H1 (cell line): ENCODE measurements at regions not wholly inside any gene's neighbourhood (a gene's known extent, or its start where the extent isn't known, plus 50 kb on each side); places are given as distances from the start of the nearest gene placed in this dataset.

Source experiments
- CTCF ChIP-seq, 3 experiments: IDR thresholded peaks; 1 replicate in 2 of 3; 2 replicates in 1 of 3; pipeline versions ENCODE4 v1.5.1 to v1.6.1; 2011; ENCODE audit warnings: low read length in 3 of 3, mild to moderate bottlenecking in 3 of 3, inconsistent platforms in 2 of 3, low read depth in 1 of 3, moderate library complexity in 1 of 3; ENCODE audit not compliant: insufficient read depth in 1 of 3; ENCODE audit errors: control extremely low read depth in 1 of 3
- EP300 ChIP-seq, 2 experiments: IDR thresholded peaks; 1 replicate in 1 of 2; 2 replicates in 1 of 2; pipeline ENCODE4 v1.6.1; 2011 to 2012; ENCODE audit warnings: low read depth in 2 of 2, low read length in 2 of 2, mild to moderate bottlenecking in 2 of 2, borderline replicate concordance in 1 of 2, inconsistent platforms in 1 of 2, moderate library complexity in 1 of 2
- RFX5 ChIP-seq: IDR thresholded peaks from 2 replicates; pipeline ENCODE4 v1.6.1; 2011; ENCODE audit warnings: low read depth, low read length, improper control_type of control experiment, borderline replicate concordance
- TAF1 ChIP-seq: IDR thresholded peaks from 2 replicates; pipeline ENCODE4 v1.6.1; 2011; ENCODE audit warnings: mild to moderate bottlenecking, low read depth, low read length
- USF2 ChIP-seq: IDR thresholded peaks from 2 replicates; pipeline ENCODE4 v1.6.1; 2011; ENCODE audit warnings: low read length, improper control_type of control experiment

GRCh38 chr4:63670735-63671134 lies 738.5 kb downstream of the TECRL start:
- TF ChIP-seq RFX5 (no peak), TAF1 (no peak), USF2 (no peak), CTCF (IDR thresholded peaks at IDR 0.05; ENCODE audit: control extremely low read depth in 1 of 3, insufficient read depth in 1 of 3, low read depth in 1 of 3, low read length in 3 of 3) (no peak), EP300 (IDR thresholded peaks at IDR 0.05; ENCODE audit: borderline replicate concordance in 1 of 2, low read depth in 2 of 2, low read length in 2 of 2) (no peak)
